GM23338 (cell line): ENCODE measurements at regions not wholly inside any gene's neighbourhood (a gene's known extent, or its start where the extent isn't known, plus 50 kb on each side); places are given as distances from the start of the nearest gene placed in this dataset.

ENCODE experiments used
- ATAC-seq: fragments of 200-7000 bp; cut with Tn5 transposase; 3 replicates; pipeline ENCODE4 v1.9.1; 2020
- DNase-seq: peaks from one replicate; pipeline ENCODE4 v3.0.0-alpha.2; 2015; ENCODE audit warnings: low spot score
- H2AFZ ChIP-seq: fragments of 200-600 bp; sonication (generic); 2 replicates; pipeline ENCODE4 v1.8.0; 2016; ENCODE audit warnings: antibody characterized with exemption, mild to moderate bottlenecking, moderate library complexity
- H3F3A ChIP-seq: fragments of 200-600 bp; sonication (generic); replicated peaks from 2 replicates; pipeline ENCODE4 v1.8.0; 2017; ENCODE audit warnings: antibody characterized with exemption, mixed run types, low read depth
- H3K27ac ChIP-seq: fragments of 200-600 bp; sonication (generic); 2 replicates; pipeline ENCODE4 v1.6.1; 2016; ENCODE audit warnings: low read depth
- H3K27me3 ChIP-seq: fragments of 200-600 bp; sonication (generic); 2 replicates; pipeline ENCODE4 v1.8.0; 2016; ENCODE audit warnings: mild to moderate bottlenecking, mixed run types, moderate library complexity; ENCODE audit not compliant: insufficient read depth
- H3K36me3 ChIP-seq: fragments of 200-600 bp; sonication (generic); 2 replicates; pipeline ENCODE4 v1.8.0; 2016; ENCODE audit warnings: mild to moderate bottlenecking; ENCODE audit not compliant: insufficient read depth
- H3K4me1 ChIP-seq: fragments of 200-600 bp; sonication (generic); 2 replicates; pipeline ENCODE4 v1.8.0; 2016; ENCODE audit warnings: mild to moderate bottlenecking, moderate library complexity; ENCODE audit not compliant: insufficient read depth
- H3K4me2 ChIP-seq: fragments of 200-600 bp; sonication (generic); 2 replicates; pipeline ENCODE4 v1.7.1; 2017; ENCODE audit warnings: mixed run types
- H3K4me3 ChIP-seq: fragments of 200-600 bp; sonication (generic); 2 replicates; pipeline ENCODE4 v1.6.1; 2016; ENCODE audit warnings: mixed run types
- H3K79me2 ChIP-seq: fragments of 200-600 bp; sonication (generic); replicated peaks from 2 replicates; pipeline ENCODE4 v1.8.0; 2017; ENCODE audit warnings: mild to moderate bottlenecking; ENCODE audit not compliant: insufficient read depth
- H3K9me2 ChIP-seq: fragments of 200-600 bp; sonication (generic); 2 replicates; pipeline ENCODE4 v1.8.0; 2017; ENCODE audit not compliant: insufficient read depth
- H4K20me1 ChIP-seq: fragments of 200-600 bp; sonication (generic); replicated peaks from 2 replicates; pipeline ENCODE4 v1.8.0; 2017; ENCODE audit warnings: mild to moderate bottlenecking; ENCODE audit not compliant: insufficient read depth
- H3K27ac Mint-ChIP-seq: 2 replicates; pipeline ENCODE4 v1.8.0; 2020; ENCODE audit warnings: inconsistent platforms, mild to moderate bottlenecking, moderate library complexity, mixed read lengths
- H3K27me3 Mint-ChIP-seq: 3 replicates; pipeline ENCODE4 v1.8.0; 2022; ENCODE audit warnings: low read depth, mild to moderate bottlenecking, moderate library complexity, mixed read lengths, inconsistent platforms; ENCODE audit not compliant: insufficient read depth, poor library complexity
- H3K36me3 Mint-ChIP-seq: 3 replicates; pipeline ENCODE4 v1.8.0; 2021; ENCODE audit warnings: low read depth, mild to moderate bottlenecking, inconsistent platforms, moderate library complexity, mixed read lengths
- H3K4me1 Mint-ChIP-seq: 3 replicates; pipeline ENCODE4 v1.8.0; 2020; ENCODE audit warnings: mild to moderate bottlenecking, inconsistent platforms, mixed read lengths
- H3K4me3 Mint-ChIP-seq: 3 replicates; pipeline ENCODE4 v1.8.0; 2021; ENCODE audit warnings: moderate library complexity, mild to moderate bottlenecking, inconsistent platforms, mixed read lengths
- H3K9me3 Mint-ChIP-seq: 3 replicates; pipeline ENCODE4 v1.8.0; 2020; ENCODE audit warnings: moderate library complexity, mild to moderate bottlenecking, inconsistent platforms, mixed read lengths
- CREB1 ChIP-seq: fragments of 250-450 bp; sonication (Bioruptor Pico); IDR thresholded peaks from 2 replicates; pipeline ENCODE4 v1.5.0; 2020; ENCODE audit warnings: low read depth, mild to moderate bottlenecking, moderate library complexity
- ETS1 ChIP-seq: IDR thresholded peaks from 2 replicates; pipeline ENCODE4 v1.6.1; 2016; ENCODE audit warnings: antibody characterized with exemption
- EZH2 ChIP-seq: fragments of 200-600 bp; sonication (generic); IDR thresholded peaks from one replicate; pipeline ENCODE4 v1.8.0; 2017; ENCODE audit warnings: antibody characterized with exemption, mild to moderate bottlenecking, low read depth; ENCODE audit not compliant: unreplicated experiment
- EZH2phosphoT487 ChIP-seq: fragments of 200-600 bp; sonication (generic); IDR thresholded peaks from one replicate; pipeline ENCODE4 v1.8.1; 2018; ENCODE audit warnings: antibody characterized with exemption; ENCODE audit not compliant: unreplicated experiment
- JUNB ChIP-seq: IDR thresholded peaks from one replicate; pipeline ENCODE4 v1.6.1; 2016; ENCODE audit warnings: antibody characterized with exemption; ENCODE audit not compliant: unreplicated experiment
- NANOG ChIP-seq: IDR thresholded peaks from 2 replicates; pipeline ENCODE4 v1.6.1; 2016; ENCODE audit warnings: antibody characterized with exemption, borderline replicate concordance
- POLR2AphosphoS5 ChIP-seq: IDR thresholded peaks from 2 replicates; pipeline ENCODE4 v1.6.1; 2016; ENCODE audit warnings: antibody characterized with exemption, low read depth
- STAT1 ChIP-seq: IDR thresholded peaks from one replicate; pipeline ENCODE4 v1.6.1; 2016; ENCODE audit warnings: antibody characterized with exemption; ENCODE audit not compliant: unreplicated experiment
- ZNF114 ChIP-seq: fragments of 250-450 bp; sonication (Bioruptor Pico); IDR thresholded peaks from 2 replicates; pipeline ENCODE4 v1.5.0; 2020; ENCODE audit warnings: mild to moderate bottlenecking, moderate library complexity
- ZNF331 ChIP-seq: fragments of 250-450 bp; sonication (Bioruptor Pico); IDR thresholded peaks from 2 replicates; pipeline ENCODE4 v1.5.0; 2020; ENCODE audit warnings: low read depth, mild to moderate bottlenecking, moderate library complexity
- ZNF462 ChIP-seq: fragments of 250-450 bp; sonication (Bioruptor Pico); IDR thresholded peaks from 2 replicates; pipeline ENCODE4 v1.5.0; 2020; ENCODE audit warnings: mild to moderate bottlenecking, moderate library complexity
- TF ChIP-seq, protein P1 (sequence below), 2 experiments: fragments of 200-600 bp in 1 of 2; sonication (generic) in 1 of 2; conservative IDR thresholded peaks; 2 replicates each; pipeline versions ENCODE4 v1.5.1 to v1.6.1; 2016 to 2017; ENCODE audit warnings: antibody characterized with exemption in 2 of 2, low read depth in 2 of 2, mild to moderate bottlenecking in 2 of 2, moderate library complexity in 1 of 2
- TF ChIP-seq, protein P2 (sequence below): IDR thresholded peaks from one replicate; pipeline ENCODE4 v1.6.1; 2018; ENCODE audit warnings: antibody characterized with exemption; ENCODE audit not compliant: unreplicated experiment

DNA sequence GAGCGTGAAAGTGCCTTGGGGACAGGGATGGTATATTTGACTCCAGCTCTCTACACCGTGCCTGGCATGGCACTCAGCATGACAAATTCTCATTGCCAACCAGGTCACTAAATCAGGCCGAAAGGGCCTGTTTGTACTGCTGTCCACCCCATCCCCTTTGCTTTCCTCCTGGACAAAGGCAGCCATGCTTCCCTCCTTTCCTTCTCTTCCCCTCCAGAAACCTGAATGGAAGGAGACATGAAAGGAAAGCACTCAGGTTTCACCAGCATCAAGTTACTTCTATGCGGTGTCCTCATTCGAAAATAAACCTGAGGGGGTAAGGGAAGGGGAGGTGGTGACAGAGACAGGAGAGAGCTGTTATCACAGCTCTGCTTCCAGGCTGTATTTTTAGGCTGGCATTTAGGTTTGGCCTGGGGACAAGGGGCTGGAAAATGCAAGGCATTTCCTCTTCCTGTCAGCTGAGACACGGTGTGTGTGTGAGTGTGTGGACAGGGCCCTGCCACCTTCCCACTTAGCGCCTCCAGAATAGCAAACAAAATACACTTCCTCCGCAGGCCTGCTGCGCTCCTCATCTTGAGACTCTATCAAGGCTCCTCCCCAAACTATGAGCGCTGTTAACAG, 79.9 kb upstream of the COL13A1 start:
- no peak overlapping the region for H3K4me3 Mint-ChIP-seq
- ATAC-seq, result peak; percentile 72

More for the DNA sequence above, 79.9 kb upstream of the COL13A1 start:
- peaks cover 9% of the 10 kb centered on the region for H3K4me1 Mint-ChIP-seq
- TF ChIP-seq ZNF462 (no peak), ETS1 (no peak), CREB1 (CRISPR knock-in tag) (no peak), EZH2phosphoT487 (no peak), POLR2AphosphoS5 (no peak), NANOG (no peak), JUNB (no peak), STAT1 (no peak), ZNF331 (CRISPR knock-in tag) (no peak), ZNF114 (CRISPR knock-in tag) (no peak), EZH2 (no peak)
- TF ChIP-seq, protein P1, sequence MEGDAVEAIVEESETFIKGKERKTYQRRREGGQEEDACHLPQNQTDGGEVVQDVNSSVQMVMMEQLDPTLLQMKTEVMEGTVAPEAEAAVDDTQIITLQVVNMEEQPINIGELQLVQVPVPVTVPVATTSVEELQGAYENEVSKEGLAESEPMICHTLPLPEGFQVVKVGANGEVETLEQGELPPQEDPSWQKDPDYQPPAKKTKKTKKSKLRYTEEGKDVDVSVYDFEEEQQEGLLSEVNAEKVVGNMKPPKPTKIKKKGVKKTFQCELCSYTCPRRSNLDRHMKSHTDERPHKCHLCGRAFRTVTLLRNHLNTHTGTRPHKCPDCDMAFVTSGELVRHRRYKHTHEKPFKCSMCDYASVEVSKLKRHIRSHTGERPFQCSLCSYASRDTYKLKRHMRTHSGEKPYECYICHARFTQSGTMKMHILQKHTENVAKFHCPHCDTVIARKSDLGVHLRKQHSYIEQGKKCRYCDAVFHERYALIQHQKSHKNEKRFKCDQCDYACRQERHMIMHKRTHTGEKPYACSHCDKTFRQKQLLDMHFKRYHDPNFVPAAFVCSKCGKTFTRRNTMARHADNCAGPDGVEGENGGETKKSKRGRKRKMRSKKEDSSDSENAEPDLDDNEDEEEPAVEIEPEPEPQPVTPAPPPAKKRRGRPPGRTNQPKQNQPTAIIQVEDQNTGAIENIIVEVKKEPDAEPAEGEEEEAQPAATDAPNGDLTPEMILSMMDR (conservative IDR thresholded peaks at IDR 0.05; ENCODE audit: low read depth in 2 of 2), result no peak
- TF ChIP-seq, protein P2, sequence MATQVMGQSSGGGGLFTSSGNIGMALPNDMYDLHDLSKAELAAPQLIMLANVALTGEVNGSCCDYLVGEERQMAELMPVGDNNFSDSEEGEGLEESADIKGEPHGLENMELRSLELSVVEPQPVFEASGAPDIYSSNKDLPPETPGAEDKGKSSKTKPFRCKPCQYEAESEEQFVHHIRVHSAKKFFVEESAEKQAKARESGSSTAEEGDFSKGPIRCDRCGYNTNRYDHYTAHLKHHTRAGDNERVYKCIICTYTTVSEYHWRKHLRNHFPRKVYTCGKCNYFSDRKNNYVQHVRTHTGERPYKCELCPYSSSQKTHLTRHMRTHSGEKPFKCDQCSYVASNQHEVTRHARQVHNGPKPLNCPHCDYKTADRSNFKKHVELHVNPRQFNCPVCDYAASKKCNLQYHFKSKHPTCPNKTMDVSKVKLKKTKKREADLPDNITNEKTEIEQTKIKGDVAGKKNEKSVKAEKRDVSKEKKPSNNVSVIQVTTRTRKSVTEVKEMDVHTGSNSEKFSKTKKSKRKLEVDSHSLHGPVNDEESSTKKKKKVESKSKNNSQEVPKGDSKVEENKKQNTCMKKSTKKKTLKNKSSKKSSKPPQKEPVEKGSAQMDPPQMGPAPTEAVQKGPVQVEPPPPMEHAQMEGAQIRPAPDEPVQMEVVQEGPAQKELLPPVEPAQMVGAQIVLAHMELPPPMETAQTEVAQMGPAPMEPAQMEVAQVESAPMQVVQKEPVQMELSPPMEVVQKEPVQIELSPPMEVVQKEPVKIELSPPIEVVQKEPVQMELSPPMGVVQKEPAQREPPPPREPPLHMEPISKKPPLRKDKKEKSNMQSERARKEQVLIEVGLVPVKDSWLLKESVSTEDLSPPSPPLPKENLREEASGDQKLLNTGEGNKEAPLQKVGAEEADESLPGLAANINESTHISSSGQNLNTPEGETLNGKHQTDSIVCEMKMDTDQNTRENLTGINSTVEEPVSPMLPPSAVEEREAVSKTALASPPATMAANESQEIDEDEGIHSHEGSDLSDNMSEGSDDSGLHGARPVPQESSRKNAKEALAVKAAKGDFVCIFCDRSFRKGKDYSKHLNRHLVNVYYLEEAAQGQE, result no peak
- no peaks in the 10 kb centered on the region for H3K27me3 ChIP-seq
- no peak overlapping the region for H3K27ac Mint-ChIP-seq
- no peaks in the 10 kb centered on the region for H4K20me1 ChIP-seq
- H3K79me2 ChIP-seq, result no peaks in the 10 kb centered on the region
- H3K36me3 Mint-ChIP-seq, result peaks cover 7% of the 10 kb centered on the region; the same call in 2 of the 3 replicates
- peaks cover 12% of the 10 kb centered on the region for H3K9me3 Mint-ChIP-seq
- H3K36me3 ChIP-seq, result peaks cover 7% of the 10 kb centered on the region; the same call in 1 of the 2 replicates
- H3K27me3 Mint-ChIP-seq, result peaks cover 4% of the 10 kb centered on the region
- peak overlapping the region; percentile 52 for H2AFZ ChIP-seq
- no peaks in the 10 kb centered on the region for H3F3A ChIP-seq
- H3K4me1 ChIP-seq, result 0 out of 2 replicates have a peak, but pooled peaks cover 5% of the 10 kb centered on the region
- no peak overlapping the region for H3K27ac ChIP-seq
- no peak overlapping the region for H3K4me2 ChIP-seq
- no peak overlapping the region for H3K4me3 ChIP-seq
- DNase-seq, result peak; percentile 55
- H3K9me2 ChIP-seq, result no peaks in the 10 kb centered on the region
